AG04450 (cell line): ENCODE measurements at regions not wholly inside any gene's neighbourhood (a gene's known extent, or its start where the extent isn't known, plus 50 kb on each side); places are given as distances from the start of the nearest gene placed in this dataset.

ENCODE experiments used
- CTCF ChIA-PET: fragments of 300-600, 350-600 bp; formaldehyde crosslinking; extraction: SDS; loops from one replicate; lab custom pipeline; 2022; ENCODE audit warnings: antibody characterized with exemption, inconsistent platforms; lab: Charles Lee
- POLR2A ChIA-PET: fragments of 350-600 bp; formaldehyde crosslinking; extraction: SDS; loops from one replicate; lab custom pipeline; 2021; ENCODE audit warnings: antibody characterized with exemption, inconsistent platforms; lab: Yijun Ruan, JAX
- DNase-seq: peaks from one replicate; pipeline ENCODE4 v3.0.0-alpha.2; 2011; ENCODE audit warnings: low read depth, low spot score
- H3K27ac ChIP-seq: one replicate; pipeline ENCODE4 v1.5.1; 2012; ENCODE audit warnings: low read depth, low read length, control low read depth
- H3K27me3 ChIP-seq: one replicate; pipeline ENCODE4 v1.6.0; 2012; ENCODE audit warnings: low read length; ENCODE audit not compliant: control insufficient read depth, insufficient read depth
- H3K4me3 ChIP-seq: 2 replicates; pipeline ENCODE4 v1.5.1; 2011; ENCODE audit warnings: mild to moderate bottlenecking, low read depth, low read length, control low read depth
- H3K9me3 ChIP-seq: 2 replicates; pipeline ENCODE4 v1.5.1; 2012; ENCODE audit warnings: low read length; ENCODE audit not compliant: control insufficient read depth, insufficient read depth
- CTCF ChIP-seq: IDR thresholded peaks from 2 replicates; pipeline ENCODE4 v1.5.1; 2011; ENCODE audit warnings: low read depth, low read length, control low read depth, inconsistent platforms

GRCh38 chr2:37551783-37552182 is 119.7 kb downstream of the CDC42EP3 start:
- ChIA-PET POLR2A (no interaction called here), CTCF (no interaction called here)
- no peaks in the 10 kb centered on the region for H3K9me3 ChIP-seq
- H3K27me3 ChIP-seq: no peaks in the 10 kb centered on the region
- no peak for TF ChIP-seq CTCF
- H3K4me3 ChIP-seq: no peak overlapping the region
- DNase-seq: no peak
- no peak overlapping the region for H3K27ac ChIP-seq

- no peaks in the 10 kb centered on the region for H3K27me3 ChIP-seq
- no peak for DNase-seq
- no peak overlapping the region for H3K4me3 ChIP-seq
- H3K9me3 ChIP-seq: no peaks in the 10 kb centered on the region
- POLR2A ChIA-PET: no interaction called here
- no peak overlapping the region for H3K27ac ChIP-seq
- CTCF ChIA-PET: no interaction called here
- no peak for TF ChIP-seq CTCF
Observed at GRCh38 chr2:37552339-37552738, 119.1 kb downstream of the CDC42EP3 start.

GRCh38 chr2:37553411-37554154 is 117.9 kb downstream of the CDC42EP3 start:
- ChIA-PET POLR2A (no interaction called here), CTCF (no interaction called here)
- peaks cover 2% of the 10 kb centered on the region; the same call in 1 of the 2 replicates for H3K9me3 ChIP-seq
- no peak for DNase-seq
- H3K27me3 ChIP-seq: no peaks in the 10 kb centered on the region
- TF ChIP-seq CTCF: no peak
- H3K27ac ChIP-seq: no peak overlapping the region
- no peak overlapping the region for H3K4me3 ChIP-seq

GRCh38 chr2:37554155-37554510 is 117.3 kb downstream of the CDC42EP3 start:
- no peak for TF ChIP-seq CTCF
- H3K4me3 ChIP-seq: no peak overlapping the region
- H3K27me3 ChIP-seq: no peaks in the 10 kb centered on the region
- no peak for DNase-seq
- H3K9me3 ChIP-seq: peaks cover 3% of the 10 kb centered on the region; the same call in 1 of the 2 replicates
- CTCF ChIA-PET: no interaction called here
- H3K27ac ChIP-seq: no peak overlapping the region
- POLR2A ChIA-PET: no interaction called here

GRCh38 chr2:37554687-37555086 is 116.8 kb downstream of the CDC42EP3 start:
- CTCF ChIA-PET: no interaction called here
- Histone ChIP-seq H3K4me3 (no peak overlapping the region), H3K9me3 (peaks cover 3% of the 10 kb centered on the region; the same call in 1 of the 2 replicates), H3K27me3 (no peaks in the 10 kb centered on the region), H3K27ac (no peak overlapping the region)
- no peak for DNase-seq
- POLR2A ChIA-PET: no interaction called here
- no peak for TF ChIP-seq CTCF
